ENCODE measurements at regions not wholly inside any gene's neighbourhood (a gene's known extent, or its start where the extent isn't known, plus 50 kb on each side); places are given as distances from the start of the nearest gene placed in this dataset.

- TF ChIP-seq ELF4 (IDR thresholded peaks at IDR 0.05): no peak
- TF ChIP-seq LEF1 (IDR thresholded peaks at IDR 0.05; ENCODE audit: borderline replicate concordance): no peak
These were observed 257.5 kb upstream of the FAT1 start for GRCh38 chr4:186981161-186981560.
